PFSK-1 (cell line): ENCODE measurements at regions not wholly inside any gene's neighbourhood (a gene's known extent, or its start where the extent isn't known, plus 50 kb on each side); places are given as distances from the start of the nearest gene placed in this dataset.

Experiments
- FOXP2 ChIP-seq: optimal IDR thresholded peaks from 2 replicates; pipeline ENCODE3; 2011; ENCODE audit warnings: borderline replicate concordance, control low read depth, inconsistent platforms; ENCODE audit not compliant: insufficient read depth; ENCODE audit errors: extremely low read length, extremely low read depth
- POLR2AphosphoS5 ChIP-seq: IDR thresholded peaks from 2 replicates; pipeline ENCODE4 v1.6.1; 2012; ENCODE audit warnings: low read depth, mild to moderate bottlenecking, control low read depth, low read length, moderate library complexity
- SIN3A ChIP-seq: IDR thresholded peaks from 2 replicates; pipeline ENCODE4 v1.6.1; 2012; ENCODE audit warnings: mild to moderate bottlenecking, low read length, moderate library complexity, borderline replicate concordance; ENCODE audit not compliant: insufficient read depth
- TAF1 ChIP-seq: IDR thresholded peaks from 2 replicates; pipeline ENCODE4 v1.6.1; 2012; ENCODE audit warnings: low read length, control low read depth, borderline replicate concordance; ENCODE audit not compliant: insufficient read depth
- TF ChIP-seq, protein P1 (sequence below), 2 experiments: IDR thresholded peaks; 2 replicates each; pipeline versions ENCODE4 v1.6.1 to v1.8.0; 2011 to 2012; ENCODE audit warnings: low read depth in 2 of 2, low read length in 2 of 2, control low read depth in 1 of 2, inconsistent platforms in 1 of 2, mild to moderate bottlenecking in 1 of 2, moderate library complexity in 1 of 2; ENCODE audit not compliant: insufficient read depth in 1 of 2

DNA sequence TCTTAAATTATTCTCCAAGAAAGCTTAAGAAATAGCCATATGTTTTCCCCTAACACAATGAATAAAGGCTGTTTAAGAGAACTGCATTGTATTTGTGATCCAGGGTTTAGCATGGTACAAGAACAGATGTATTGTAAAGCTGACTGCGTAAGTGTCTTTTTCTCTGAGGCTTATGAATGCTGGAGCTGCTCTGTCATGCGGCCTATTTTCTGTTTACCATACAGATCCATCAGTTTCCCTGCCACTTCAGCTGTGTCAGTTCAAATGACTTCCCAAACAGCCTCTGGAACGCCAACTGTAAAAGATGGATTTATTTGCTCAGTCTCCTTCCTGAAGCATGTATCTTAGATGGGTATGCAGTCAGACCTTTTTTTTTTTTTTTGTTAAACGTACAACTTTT lies 419.3 kb upstream of the HS3ST5 start:
- no peak for TF ChIP-seq FOXP2
- TF ChIP-seq, protein P1, sequence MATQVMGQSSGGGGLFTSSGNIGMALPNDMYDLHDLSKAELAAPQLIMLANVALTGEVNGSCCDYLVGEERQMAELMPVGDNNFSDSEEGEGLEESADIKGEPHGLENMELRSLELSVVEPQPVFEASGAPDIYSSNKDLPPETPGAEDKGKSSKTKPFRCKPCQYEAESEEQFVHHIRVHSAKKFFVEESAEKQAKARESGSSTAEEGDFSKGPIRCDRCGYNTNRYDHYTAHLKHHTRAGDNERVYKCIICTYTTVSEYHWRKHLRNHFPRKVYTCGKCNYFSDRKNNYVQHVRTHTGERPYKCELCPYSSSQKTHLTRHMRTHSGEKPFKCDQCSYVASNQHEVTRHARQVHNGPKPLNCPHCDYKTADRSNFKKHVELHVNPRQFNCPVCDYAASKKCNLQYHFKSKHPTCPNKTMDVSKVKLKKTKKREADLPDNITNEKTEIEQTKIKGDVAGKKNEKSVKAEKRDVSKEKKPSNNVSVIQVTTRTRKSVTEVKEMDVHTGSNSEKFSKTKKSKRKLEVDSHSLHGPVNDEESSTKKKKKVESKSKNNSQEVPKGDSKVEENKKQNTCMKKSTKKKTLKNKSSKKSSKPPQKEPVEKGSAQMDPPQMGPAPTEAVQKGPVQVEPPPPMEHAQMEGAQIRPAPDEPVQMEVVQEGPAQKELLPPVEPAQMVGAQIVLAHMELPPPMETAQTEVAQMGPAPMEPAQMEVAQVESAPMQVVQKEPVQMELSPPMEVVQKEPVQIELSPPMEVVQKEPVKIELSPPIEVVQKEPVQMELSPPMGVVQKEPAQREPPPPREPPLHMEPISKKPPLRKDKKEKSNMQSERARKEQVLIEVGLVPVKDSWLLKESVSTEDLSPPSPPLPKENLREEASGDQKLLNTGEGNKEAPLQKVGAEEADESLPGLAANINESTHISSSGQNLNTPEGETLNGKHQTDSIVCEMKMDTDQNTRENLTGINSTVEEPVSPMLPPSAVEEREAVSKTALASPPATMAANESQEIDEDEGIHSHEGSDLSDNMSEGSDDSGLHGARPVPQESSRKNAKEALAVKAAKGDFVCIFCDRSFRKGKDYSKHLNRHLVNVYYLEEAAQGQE (IDR thresholded peaks at IDR 0.05; ENCODE audit: insufficient read depth in 1 of 2, low read depth in 2 of 2, low read length in 2 of 2): no peak
- no peak for TF ChIP-seq TAF1
- TF ChIP-seq POLR2AphosphoS5: no peak
- TF ChIP-seq SIN3A: no peak

GRCh38 chr6:114747995-114748625 lies 405.3 kb upstream of the HS3ST5 start:
- TF ChIP-seq TAF1 (no peak), FOXP2 (no peak), POLR2AphosphoS5 (no peak), SIN3A (no peak)
- TF ChIP-seq, protein P1 (IDR thresholded peaks at IDR 0.05; ENCODE audit: insufficient read depth in 1 of 2, low read depth in 2 of 2, low read length in 2 of 2): no peak

GRCh38 chr6:114740547-114740946 lies 397.7 kb upstream of the HS3ST5 start:
- TF ChIP-seq TAF1: no peak
- TF ChIP-seq, protein P1 (IDR thresholded peaks at IDR 0.05; ENCODE audit: insufficient read depth in 1 of 2, low read depth in 2 of 2, low read length in 2 of 2): no peak
- no peak for TF ChIP-seq FOXP2
- no peak for TF ChIP-seq POLR2AphosphoS5
- no peak for TF ChIP-seq SIN3A

DNA sequence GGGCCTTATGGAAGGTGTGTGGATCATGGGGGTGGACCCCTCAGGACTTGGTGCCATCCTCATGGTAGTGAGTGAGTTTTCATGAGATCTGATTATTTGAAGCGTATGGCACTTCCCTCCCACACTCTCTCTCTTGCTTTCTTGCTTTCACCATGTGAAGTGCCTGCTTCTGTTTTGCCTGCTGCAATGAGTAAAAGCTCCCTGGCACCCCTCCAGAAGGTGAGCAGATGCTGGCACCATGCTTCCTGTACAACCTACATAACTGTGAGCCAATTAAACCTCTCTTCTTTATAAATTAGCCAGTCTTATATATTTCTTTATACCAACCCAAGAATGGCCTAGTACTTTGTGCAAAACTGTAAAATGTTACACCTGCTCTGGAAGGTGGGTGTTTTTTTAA lies 396.8 kb upstream of the HS3ST5 start:
- TF ChIP-seq, protein P1 (IDR thresholded peaks at IDR 0.05; ENCODE audit: insufficient read depth in 1 of 2, low read depth in 2 of 2, low read length in 2 of 2): no peak
- TF ChIP-seq SIN3A: no peak
- TF ChIP-seq FOXP2: no peak
- TF ChIP-seq TAF1: no peak
- no peak for TF ChIP-seq POLR2AphosphoS5

- TF ChIP-seq FOXP2: no peak
- TF ChIP-seq, protein P1 (IDR thresholded peaks at IDR 0.05; ENCODE audit: insufficient read depth in 1 of 2, low read depth in 2 of 2, low read length in 2 of 2): no peak
- TF ChIP-seq POLR2AphosphoS5: no peak
- no peak for TF ChIP-seq TAF1
These were observed 392.4 kb upstream of the HS3ST5 start for GRCh38 chr6:114735025-114735735.
